HPDE6-E6E7 (cell line): ENCODE measurements at regions not wholly inside any gene's neighbourhood (a gene's known extent, or its start where the extent isn't known, plus 50 kb on each side); places are given as distances from the start of the nearest gene placed in this dataset.

ENCODE experiments used
- DNase-seq: peaks from one replicate; pipeline ENCODE4 v3.0.0; 2011; ENCODE audit warnings: missing footprints; ENCODE audit errors: extremely low spot score

- no peak for DNase-seq
Observed at GRCh38 chr3:54021071-54021470, 101.3 kb upstream of the CACNA2D3 start.

- DNase-seq, result no peak
Observed at GRCh38 chr3:54020436-54020835, 101.9 kb upstream of the CACNA2D3 start.

- no peak for DNase-seq
Observed at GRCh38 chr3:54014067-54014466, 108.3 kb upstream of the CACNA2D3 start.

- no peak for DNase-seq
Observed at GRCh38 chr3:54008744-54009143, 113.6 kb upstream of the CACNA2D3 start.

- no peak for DNase-seq
Observed at GRCh38 chr3:54008099-54008498, 114.3 kb upstream of the CACNA2D3 start.

GRCh38 chr3:54004335-54004734 is 112.7 kb upstream of the SELENOK start:
- no peak for DNase-seq

GRCh38 chr3:54003136-54003535 is 111.5 kb upstream of the SELENOK start:
- no peak for DNase-seq

GRCh38 chr3:53999725-54000124 is 108.1 kb upstream of the SELENOK start:
- DNase-seq, result no peak

- no peak for DNase-seq
Observed at GRCh38 chr3:53998980-53999379, 107.3 kb upstream of the SELENOK start.

GRCh38 chr3:53997476-53997875 is 105.8 kb upstream of the SELENOK start:
- DNase-seq, result no peak

GRCh38 chr3:53996141-53996874 is 104.6 kb upstream of the SELENOK start:
- peak; percentile 0 for DNase-seq

GRCh38 chr3:53994986-53995603 is 103.4 kb upstream of the SELENOK start:
- DNase-seq, result no peak

GRCh38 chr3:53991240-53991639 is 99.6 kb upstream of the SELENOK start:
- DNase-seq, result no peak

GRCh38 chr3:53989946-53990345 is 98.3 kb upstream of the SELENOK start:
- DNase-seq, result no peak

- no peak for DNase-seq
Observed at GRCh38 chr3:53989451-53989850, 97.8 kb upstream of the SELENOK start.

GRCh38 chr3:53978386-53978785 is 86.7 kb upstream of the SELENOK start:
- DNase-seq, result no peak

GRCh38 chr3:53975382-53975781 is 83.7 kb upstream of the SELENOK start:
- DNase-seq, result no peak

- DNase-seq, result no peak
Observed at GRCh38 chr3:53974324-53974723, 82.7 kb upstream of the SELENOK start.

GRCh38 chr3:53973905-53974304 is 82.2 kb upstream of the SELENOK start:
- no peak for DNase-seq

GRCh38 chr3:53970661-53971060 is 79.0 kb upstream of the SELENOK start:
- DNase-seq, result no peak

GRCh38 chr3:53969086-53969485 is 77.4 kb upstream of the SELENOK start:
- no peak for DNase-seq

GRCh38 chr3:53965291-53965690 is 73.6 kb upstream of the SELENOK start:
- no peak for DNase-seq

GRCh38 chr3:53957831-53958230 is 66.2 kb upstream of the SELENOK start:
- DNase-seq, result no peak

GRCh38 chr3:53956586-53956985 is 64.9 kb upstream of the SELENOK start:
- DNase-seq, result no peak
